ENCODE measurements at regions not wholly inside any gene's neighbourhood (a gene's known extent, or its start where the extent isn't known, plus 50 kb on each side); places are given as distances from the start of the nearest gene placed in this dataset.

DNA sequence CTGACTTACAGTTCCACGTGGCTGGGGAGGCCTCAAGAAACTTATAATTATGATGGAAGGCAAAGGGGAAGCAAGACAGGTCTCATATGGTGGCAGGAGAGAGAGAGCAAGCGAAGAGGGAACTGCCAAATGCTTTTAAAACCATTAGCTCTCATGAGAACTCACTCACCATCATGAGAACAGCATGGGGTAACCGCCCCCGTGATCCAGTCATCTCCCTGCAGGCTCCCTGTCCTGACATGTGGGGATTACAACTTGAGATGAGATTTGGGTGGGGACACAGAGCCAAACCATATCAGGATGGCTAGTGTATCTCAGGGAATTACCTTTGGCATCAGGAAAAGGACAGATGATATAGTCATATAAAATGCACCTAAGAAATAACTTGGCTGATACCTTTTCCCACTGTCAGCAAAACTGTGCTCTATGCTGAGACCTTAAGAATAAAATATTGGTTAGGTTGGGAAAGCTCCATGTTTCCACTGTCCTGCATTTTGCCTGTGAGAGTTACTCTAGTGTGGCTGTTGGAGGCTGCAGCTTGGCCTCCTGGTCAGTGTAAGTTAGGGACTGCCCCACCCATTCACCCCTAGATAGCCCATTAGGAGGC lies 110.3 kb downstream of the UCHL1 start:
- no peaks in the 10 kb centered on the region for H3K36me3 Mint-ChIP-seq (ENCODE audit: insufficient read depth in 1 of 3, low read depth in 3 of 3)
- Histone ChIP-seq H3K56ac (ENCODE audit: insufficient read length, low read depth, low read length) (no peak overlapping the region), H3K79me1 (ENCODE audit: insufficient read depth, low read depth, low read length, poor library complexity, severe bottlenecking) (no peaks in the 10 kb centered on the region), H3K4me1 (ENCODE audit: insufficient read depth, low read length) (peaks cover 8% of the 10 kb centered on the region), H2AFZ (ENCODE audit: low read length) (no peak overlapping the region), H3K14ac (ENCODE audit: insufficient read depth, low read length) (no peak overlapping the region), H2BK15ac (ENCODE audit: low read depth, low read length) (no peak overlapping the region), H2AK5ac (ENCODE audit: insufficient read length, low read length) (no peak overlapping the region), H2BK12ac (ENCODE audit: insufficient read length, low read depth, low read length) (no peak overlapping the region), H4K5ac (ENCODE audit: insufficient read length, low read depth, low read length) (no peak overlapping the region), H4K8ac (replicated peaks; ENCODE audit: insufficient read length, low read depth, low read length) (no peak overlapping the region), H3K27ac (ENCODE audit: insufficient read length, low read depth, low read length) (no peak overlapping the region), H2BK120ac (ENCODE audit: low read depth, low read length, poor library complexity, severe bottlenecking) (no peak overlapping the region), H3K4me2 (ENCODE audit: insufficient read depth, insufficient read length, low read length) (no peak overlapping the region), H2BK5ac (ENCODE audit: insufficient read length, low read length) (no peak overlapping the region), H3K23me2 (ENCODE audit: insufficient read length, low read depth, low read length, poor library complexity, severe bottlenecking) (peaks cover 3% of the 10 kb centered on the region), H3K18ac (ENCODE audit: insufficient read length, low read depth, low read length) (no peak overlapping the region), H3T11ph (ENCODE audit: low read length) (no peak overlapping the region), H2BK20ac (ENCODE audit: low read depth, low read length, poor library complexity, severe bottlenecking) (no peak overlapping the region), H4K20me1 (ENCODE audit: control insufficient read depth, insufficient read depth, insufficient read length) (no peaks in the 10 kb centered on the region), H3K9me3 (ENCODE audit: control insufficient read depth, low read depth, low read length) (no peaks in the 10 kb centered on the region), H3K27me3 (ENCODE audit: insufficient read depth, low read length) (peaks cover 21% of the 10 kb centered on the region), H3K79me2 (ENCODE audit: insufficient read depth, low read length) (no peaks in the 10 kb centered on the region), H3K23ac (ENCODE audit: insufficient read length, low read depth, low read length) (no peak overlapping the region), H4K91ac (ENCODE audit: insufficient read length, low read depth, low read length) (no peak overlapping the region), H3K4ac (ENCODE audit: low read depth, low read length) (no peak overlapping the region), H3K9ac (ENCODE audit: extremely low read depth, insufficient read length, low read length) (no peak overlapping the region)
- H3K27me3 Mint-ChIP-seq (ENCODE audit: low read depth) = peaks cover 93% of the 10 kb centered on the region
- no peak for DNase-seq
- no CpG with 5 or more reads among the region's 4 CpGs for WGBS (ENCODE audit: extremely low coverage, insufficient read length, low lambda C conversion rate)
- H3K9me3 Mint-ChIP-seq = no peaks in the 10 kb centered on the region; a peak in 2 of 5 replicates
- TF ChIP-seq, protein P1, sequence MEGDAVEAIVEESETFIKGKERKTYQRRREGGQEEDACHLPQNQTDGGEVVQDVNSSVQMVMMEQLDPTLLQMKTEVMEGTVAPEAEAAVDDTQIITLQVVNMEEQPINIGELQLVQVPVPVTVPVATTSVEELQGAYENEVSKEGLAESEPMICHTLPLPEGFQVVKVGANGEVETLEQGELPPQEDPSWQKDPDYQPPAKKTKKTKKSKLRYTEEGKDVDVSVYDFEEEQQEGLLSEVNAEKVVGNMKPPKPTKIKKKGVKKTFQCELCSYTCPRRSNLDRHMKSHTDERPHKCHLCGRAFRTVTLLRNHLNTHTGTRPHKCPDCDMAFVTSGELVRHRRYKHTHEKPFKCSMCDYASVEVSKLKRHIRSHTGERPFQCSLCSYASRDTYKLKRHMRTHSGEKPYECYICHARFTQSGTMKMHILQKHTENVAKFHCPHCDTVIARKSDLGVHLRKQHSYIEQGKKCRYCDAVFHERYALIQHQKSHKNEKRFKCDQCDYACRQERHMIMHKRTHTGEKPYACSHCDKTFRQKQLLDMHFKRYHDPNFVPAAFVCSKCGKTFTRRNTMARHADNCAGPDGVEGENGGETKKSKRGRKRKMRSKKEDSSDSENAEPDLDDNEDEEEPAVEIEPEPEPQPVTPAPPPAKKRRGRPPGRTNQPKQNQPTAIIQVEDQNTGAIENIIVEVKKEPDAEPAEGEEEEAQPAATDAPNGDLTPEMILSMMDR (conservative IDR thresholded peaks at IDR 0.05) = no peak
- no peak overlapping the region for H3K4me3 Mint-ChIP-seq
- H3K4me1 Mint-ChIP-seq = peaks cover 38 to 55% of the 10 kb centered on the region in 2 experiments
- H3K27ac Mint-ChIP-seq = no peak overlapping the region; a peak in 1 of 7 replicates
